ENCODE measurements at regions not wholly inside any gene's neighbourhood (a gene's known extent, or its start where the extent isn't known, plus 50 kb on each side); places are given as distances from the start of the nearest gene placed in this dataset.

DNA sequence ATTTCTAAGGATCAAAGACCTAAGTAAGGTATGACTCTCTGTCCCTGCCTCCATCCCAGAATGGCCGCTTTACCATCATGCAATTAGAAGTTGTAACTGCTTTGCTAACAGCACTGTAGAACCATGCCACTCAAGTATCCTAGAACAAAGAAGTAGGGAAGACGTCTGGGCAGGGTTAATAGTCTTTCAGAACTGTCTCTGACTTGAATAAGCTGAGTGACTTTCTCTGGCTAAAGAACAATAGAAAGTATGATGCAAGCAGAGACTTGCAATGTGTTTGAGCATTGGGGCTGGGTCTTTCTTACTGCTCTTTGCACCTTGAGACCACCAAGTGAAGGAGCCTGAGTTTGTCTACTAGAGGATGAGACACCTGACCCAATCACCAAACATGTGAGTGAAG is 279.6 kb upstream of the JAG1 start:
- no peak for TF ChIP-seq POLR2AphosphoS5 (IDR thresholded peaks at IDR 0.05; ENCODE audit: low read depth, low read length)
- TF ChIP-seq, protein P1, sequence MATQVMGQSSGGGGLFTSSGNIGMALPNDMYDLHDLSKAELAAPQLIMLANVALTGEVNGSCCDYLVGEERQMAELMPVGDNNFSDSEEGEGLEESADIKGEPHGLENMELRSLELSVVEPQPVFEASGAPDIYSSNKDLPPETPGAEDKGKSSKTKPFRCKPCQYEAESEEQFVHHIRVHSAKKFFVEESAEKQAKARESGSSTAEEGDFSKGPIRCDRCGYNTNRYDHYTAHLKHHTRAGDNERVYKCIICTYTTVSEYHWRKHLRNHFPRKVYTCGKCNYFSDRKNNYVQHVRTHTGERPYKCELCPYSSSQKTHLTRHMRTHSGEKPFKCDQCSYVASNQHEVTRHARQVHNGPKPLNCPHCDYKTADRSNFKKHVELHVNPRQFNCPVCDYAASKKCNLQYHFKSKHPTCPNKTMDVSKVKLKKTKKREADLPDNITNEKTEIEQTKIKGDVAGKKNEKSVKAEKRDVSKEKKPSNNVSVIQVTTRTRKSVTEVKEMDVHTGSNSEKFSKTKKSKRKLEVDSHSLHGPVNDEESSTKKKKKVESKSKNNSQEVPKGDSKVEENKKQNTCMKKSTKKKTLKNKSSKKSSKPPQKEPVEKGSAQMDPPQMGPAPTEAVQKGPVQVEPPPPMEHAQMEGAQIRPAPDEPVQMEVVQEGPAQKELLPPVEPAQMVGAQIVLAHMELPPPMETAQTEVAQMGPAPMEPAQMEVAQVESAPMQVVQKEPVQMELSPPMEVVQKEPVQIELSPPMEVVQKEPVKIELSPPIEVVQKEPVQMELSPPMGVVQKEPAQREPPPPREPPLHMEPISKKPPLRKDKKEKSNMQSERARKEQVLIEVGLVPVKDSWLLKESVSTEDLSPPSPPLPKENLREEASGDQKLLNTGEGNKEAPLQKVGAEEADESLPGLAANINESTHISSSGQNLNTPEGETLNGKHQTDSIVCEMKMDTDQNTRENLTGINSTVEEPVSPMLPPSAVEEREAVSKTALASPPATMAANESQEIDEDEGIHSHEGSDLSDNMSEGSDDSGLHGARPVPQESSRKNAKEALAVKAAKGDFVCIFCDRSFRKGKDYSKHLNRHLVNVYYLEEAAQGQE (IDR thresholded peaks at IDR 0.05; ENCODE audit: insufficient read depth in 1 of 2, low read depth in 2 of 2, low read length in 2 of 2): no peak
- no peak for TF ChIP-seq SIN3A (IDR thresholded peaks at IDR 0.05; ENCODE audit: borderline replicate concordance, insufficient read depth, low read length)
